ENCODE measurements at regions not wholly inside any gene's neighbourhood (a gene's known extent, or its start where the extent isn't known, plus 50 kb on each side); places are given as distances from the start of the nearest gene placed in this dataset.

- Histone ChIP-seq H3K4me3 (no peak overlapping the region), H3K9me3 (no peaks in the 10 kb centered on the region), H3K36me3 (no peaks in the 10 kb centered on the region), H3K27ac (no peak overlapping the region), H3K27me3 (no peaks in the 10 kb centered on the region), H3K4me1 (no peaks in the 10 kb centered on the region)
- TF ChIP-seq CTCF (IDR thresholded peaks at IDR 0.05), result no peak
- no peak for TF ChIP-seq POLR2AphosphoS5 (IDR thresholded peaks at IDR 0.05)
- TF ChIP-seq POLR2A (IDR thresholded peaks at IDR 0.05), result no peak
- no peak for DNase-seq (ENCODE audit: low spot score in 2 of 2)
- intact Hi-C loops (cut with DNase I; ENCODE audit: low total_unique reads), result loop anchor here (5.0 kb wide), 1 partner anchor 33 kb away; no protein-coding TSS in a partner anchor
Observed at GRCh38 chr1:38424677-38425076, 378.1 kb upstream of the POU3F1 start.

GRCh38 chr1:38420666-38421065 is 374.1 kb upstream of the POU3F1 start:
- Histone ChIP-seq H3K9me3 (no peaks in the 10 kb centered on the region), H3K4me3 (no peak overlapping the region), H3K4me1 (no peaks in the 10 kb centered on the region), H3K27me3 (no peaks in the 10 kb centered on the region), H3K27ac (no peak overlapping the region), H3K36me3 (no peaks in the 10 kb centered on the region)
- TF ChIP-seq POLR2AphosphoS5 (IDR thresholded peaks at IDR 0.05) (no peak), POLR2A (IDR thresholded peaks at IDR 0.05) (no peak), CTCF (IDR thresholded peaks at IDR 0.05) (no peak)
- intact Hi-C loops (cut with DNase I; ENCODE audit: low total_unique reads), result loop anchor here (5.0 kb wide), 1 partner anchor 37 kb away; no protein-coding TSS in a partner anchor
- no peak for DNase-seq (ENCODE audit: low spot score in 2 of 2)

GRCh38 chr1:38418195-38419030 is 371.8 kb upstream of the POU3F1 start:
- H3K27me3 ChIP-seq, result no peaks in the 10 kb centered on the region
- no peak for TF ChIP-seq CTCF (IDR thresholded peaks at IDR 0.05)
- no peak for TF ChIP-seq POLR2A (IDR thresholded peaks at IDR 0.05)
- no peak for TF ChIP-seq POLR2AphosphoS5 (IDR thresholded peaks at IDR 0.05)
- H3K4me1 ChIP-seq, result no peaks in the 10 kb centered on the region
- no peak overlapping the region for H3K27ac ChIP-seq
- H3K9me3 ChIP-seq, result no peaks in the 10 kb centered on the region
- no peak overlapping the region for H3K4me3 ChIP-seq
- no peaks in the 10 kb centered on the region for H3K36me3 ChIP-seq
- intact Hi-C loops (cut with DNase I; ENCODE audit: low total_unique reads), result no loop called here
- no peak for DNase-seq (ENCODE audit: low spot score in 2 of 2)

- H3K27me3 ChIP-seq, result no peaks in the 10 kb centered on the region
- no peaks in the 10 kb centered on the region for H3K36me3 ChIP-seq
- H3K27ac ChIP-seq, result no peak overlapping the region
- no peak for DNase-seq (ENCODE audit: low spot score in 2 of 2)
- H3K4me1 ChIP-seq, result no peaks in the 10 kb centered on the region
- intact Hi-C loops (cut with DNase I; ENCODE audit: low total_unique reads), result no loop called here
- TF ChIP-seq CTCF (IDR thresholded peaks at IDR 0.05), result no peak
- TF ChIP-seq POLR2A (IDR thresholded peaks at IDR 0.05), result no peak
- no peak for TF ChIP-seq POLR2AphosphoS5 (IDR thresholded peaks at IDR 0.05)
- H3K4me3 ChIP-seq, result no peak overlapping the region
- H3K9me3 ChIP-seq, result peaks cover 0 to 21% of the 10 kb centered on the region in 2 donors
Observed at GRCh38 chr1:38403667-38404066, 357.1 kb upstream of the POU3F1 start.

- TF ChIP-seq POLR2AphosphoS5 (IDR thresholded peaks at IDR 0.05) (no peak), CTCF (IDR thresholded peaks at IDR 0.05) (no peak), POLR2A (IDR thresholded peaks at IDR 0.05) (no peak)
- DNase-seq (ENCODE audit: low spot score in 2 of 2), result no peak
- Histone ChIP-seq H3K4me1 (no peaks in the 10 kb centered on the region), H3K4me3 (no peak overlapping the region), H3K36me3 (no peaks in the 10 kb centered on the region), H3K9me3 (peaks cover 0 to 23% of the 10 kb centered on the region in 2 donors), H3K27ac (no peak overlapping the region), H3K27me3 (no peaks in the 10 kb centered on the region)
- intact Hi-C loops (cut with DNase I; ENCODE audit: low total_unique reads), result no loop called here
Observed at GRCh38 chr1:38402230-38402815, 355.7 kb upstream of the POU3F1 start.

Measured in breast epithelium (tissue), 4 donors.